GM18909 (cell line): ENCODE measurements at regions not wholly inside any gene's neighbourhood (a gene's known extent, or its start where the extent isn't known, plus 50 kb on each side); places are given as distances from the start of the nearest gene placed in this dataset.

Source experiments
- ATAC-seq: cut with Tn5 transposase; IDR thresholded peaks from one replicate; pipeline ENCODE4 v1.9.1; 2021; ENCODE audit warnings: mild to moderate bottlenecking; ENCODE audit not compliant: unreplicated experiment, poor library complexity

- peak; percentile 40 for ATAC-seq
These were observed 401.8 kb downstream of the SHQ1 start, which contains the start of gene RYBP for GRCh38 chr3:72446218-72447058. RYBP (minus strand) TSS chr3:72446621.

- no peak for ATAC-seq
These were observed 402.4 kb downstream of the SHQ1 start for GRCh38 chr3:72445827-72446217.

GRCh38 chr3:72444656-72445223 is 403.5 kb downstream of the SHQ1 start:
- ATAC-seq = no peak

GRCh38 chr3:72442759-72443158 is 405.5 kb downstream of the SHQ1 start:
- no peak for ATAC-seq

- no peak for ATAC-seq
These were observed 406.8 kb downstream of the SHQ1 start for GRCh38 chr3:72441284-72441994.

GRCh38 chr3:72440491-72440890 is 407.8 kb downstream of the SHQ1 start:
- ATAC-seq = no peak

DNA sequence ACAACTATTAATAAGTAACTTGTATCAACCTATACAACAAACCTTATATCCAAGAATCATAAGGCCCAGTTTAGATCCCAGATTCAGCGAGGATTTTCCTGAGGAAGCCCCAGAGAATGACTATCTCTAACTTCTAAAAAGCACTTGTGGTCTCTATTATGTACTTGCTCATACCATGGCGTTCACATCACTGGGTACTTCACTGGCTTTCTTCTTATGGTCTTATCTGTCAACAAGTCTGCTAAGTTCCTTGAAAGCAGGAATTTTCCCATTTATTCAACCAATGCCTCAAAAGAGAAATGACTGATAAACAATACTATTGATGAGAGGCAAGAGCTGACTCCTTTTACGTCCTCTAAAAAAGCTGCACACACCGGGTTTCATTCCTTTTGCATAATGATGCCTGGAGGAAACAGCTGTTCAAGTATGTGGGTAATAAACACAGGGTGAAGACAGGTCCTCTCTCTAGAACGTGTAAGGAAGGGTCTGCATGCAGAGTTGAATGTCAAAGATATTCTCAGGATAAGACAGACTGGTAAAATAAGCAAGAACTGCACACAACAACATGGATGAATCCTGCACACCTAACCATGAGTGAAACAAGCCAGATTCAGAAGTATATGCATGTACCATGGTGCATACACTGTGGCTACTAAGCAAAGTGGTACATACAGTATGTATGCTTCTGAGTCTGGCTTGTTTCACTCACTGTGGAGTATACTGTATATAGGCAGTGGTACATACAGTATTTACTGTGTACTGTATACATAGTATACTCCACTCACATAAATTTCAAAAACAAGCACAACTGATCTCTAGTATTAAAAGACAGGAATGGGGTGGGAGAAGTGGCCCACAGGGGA is 408.7 kb downstream of the SHQ1 start:
- peak; percentile 72 for ATAC-seq

- no peak for ATAC-seq
These were observed 410.4 kb downstream of the SHQ1 start for GRCh38 chr3:72437661-72438406.

DNA sequence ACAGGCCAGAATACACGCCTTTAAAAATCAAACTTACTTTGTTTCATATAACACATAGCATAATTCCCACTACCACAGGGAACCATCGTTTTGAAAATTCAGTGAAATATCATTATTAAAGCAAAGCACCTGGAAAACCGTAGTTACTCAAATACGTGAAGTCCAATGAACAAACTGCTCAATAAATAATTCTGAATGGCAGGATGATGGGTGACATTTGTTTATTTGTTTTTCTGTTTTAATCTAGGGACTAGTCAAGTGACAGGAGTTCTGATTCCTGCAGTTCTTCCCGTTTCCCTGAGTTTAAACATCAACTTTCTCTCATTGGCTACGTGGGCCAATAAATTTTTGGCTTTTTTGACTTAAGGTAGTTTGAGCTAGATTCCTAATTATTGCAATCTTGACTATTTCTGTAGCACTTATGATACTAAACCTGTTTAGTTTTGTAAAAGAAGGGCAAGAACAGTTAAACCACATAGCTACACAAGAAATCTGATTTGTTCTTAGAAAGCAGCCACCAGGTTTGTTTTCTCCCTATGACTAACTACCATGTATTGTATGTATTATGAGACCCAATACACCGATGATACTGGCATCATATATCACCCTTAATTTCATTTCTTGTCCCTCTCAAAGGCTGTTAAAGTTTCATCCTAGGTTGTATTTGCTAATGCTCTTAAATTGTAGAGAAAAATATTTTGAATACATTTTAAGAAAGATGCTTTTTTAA is 411.2 kb downstream of the SHQ1 start:
- ATAC-seq = no peak

DNA sequence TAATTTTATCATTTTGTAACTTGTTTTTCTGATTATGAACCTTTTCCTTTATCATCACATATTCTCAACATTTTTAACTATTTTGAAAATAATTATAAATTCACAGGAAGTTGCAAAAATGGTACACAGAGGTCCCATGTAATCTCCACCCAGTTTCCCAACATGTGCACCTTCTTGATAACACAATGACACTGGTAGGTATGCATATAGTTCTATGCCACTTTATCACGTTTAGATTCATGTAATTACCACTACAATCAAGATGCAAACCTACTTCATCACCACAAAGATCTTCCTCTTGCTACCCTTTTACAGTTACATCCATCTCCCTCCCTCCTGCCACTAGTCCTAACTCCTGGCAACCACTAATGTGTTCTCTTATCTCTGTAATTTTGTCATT is 413.9 kb downstream of the SHQ1 start:
- ATAC-seq = no peak

DNA sequence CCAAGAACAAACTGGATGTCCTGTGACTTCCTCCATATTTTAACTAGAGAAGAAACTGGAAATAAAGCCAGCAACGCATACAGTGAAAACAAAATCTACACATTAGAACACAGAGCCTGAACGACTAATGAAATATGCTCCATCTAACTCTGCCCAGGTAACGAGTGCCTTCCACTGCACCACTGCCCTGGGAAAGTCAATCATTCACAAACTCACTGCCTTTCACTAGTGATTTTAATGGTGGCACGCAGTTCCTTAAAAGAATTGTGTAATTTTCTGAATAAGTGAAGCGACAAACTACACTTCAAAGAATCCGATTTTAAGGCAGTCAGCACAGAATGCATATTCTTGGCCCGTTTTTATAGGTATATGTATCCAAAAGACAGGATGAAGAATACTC is 416.0 kb downstream of the SHQ1 start:
- no peak for ATAC-seq

DNA sequence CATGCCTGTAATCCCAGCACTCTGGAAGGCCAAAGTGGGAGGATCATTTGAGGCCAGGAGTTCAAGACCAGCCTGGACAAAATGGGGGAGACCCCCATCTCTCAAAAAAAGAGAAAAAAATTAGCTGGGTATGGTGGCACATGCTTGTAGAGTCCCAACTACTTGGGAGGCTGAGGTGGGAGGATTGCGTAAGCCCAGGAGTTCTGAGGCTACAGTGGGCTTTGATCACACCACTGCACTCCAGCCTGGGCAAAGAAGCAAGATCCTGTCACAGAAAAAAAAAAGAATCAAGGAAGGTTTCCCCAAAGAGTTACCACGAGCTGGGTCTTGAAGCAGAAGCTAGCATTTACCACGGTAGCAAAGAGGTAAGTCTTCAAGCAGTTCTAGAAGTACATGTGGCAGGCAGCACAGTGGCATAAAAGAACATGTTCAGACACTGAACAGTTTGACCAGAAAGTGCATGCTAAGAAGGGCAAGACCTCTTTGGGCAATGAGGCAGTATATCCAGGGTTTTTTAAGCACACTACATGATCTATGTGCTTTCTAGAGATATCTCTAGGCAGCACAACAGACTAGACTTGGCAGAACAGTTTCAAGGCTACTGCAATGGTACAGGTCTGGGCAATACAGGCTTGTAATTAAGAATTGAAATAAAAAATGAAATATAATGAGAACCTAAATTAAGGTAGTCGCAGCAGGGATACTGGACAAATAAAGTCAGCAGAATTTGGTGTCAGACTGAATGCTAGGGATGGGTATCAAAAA is 418.5 kb downstream of the SHQ1 start:
- ATAC-seq = no peak

DNA sequence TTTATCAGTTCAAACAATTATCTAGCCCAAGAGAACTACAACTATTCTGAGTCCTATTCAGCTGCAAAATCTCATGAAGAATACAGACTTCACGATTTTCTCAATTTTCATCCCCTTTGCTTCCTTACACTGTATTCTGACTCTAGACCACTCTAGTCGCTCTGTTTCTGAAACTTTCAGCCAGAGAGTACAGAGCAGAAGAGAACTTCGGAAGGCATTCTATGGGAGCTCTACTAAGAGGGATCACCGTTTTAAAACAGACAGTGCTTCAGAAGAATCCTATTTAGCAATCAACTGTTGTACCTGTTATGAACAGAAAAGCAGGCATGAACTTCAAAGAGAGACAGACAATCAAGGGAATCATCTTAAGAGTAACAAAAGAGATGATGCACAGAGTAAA is 419.4 kb downstream of the SHQ1 start:
- ATAC-seq = no peak

DNA sequence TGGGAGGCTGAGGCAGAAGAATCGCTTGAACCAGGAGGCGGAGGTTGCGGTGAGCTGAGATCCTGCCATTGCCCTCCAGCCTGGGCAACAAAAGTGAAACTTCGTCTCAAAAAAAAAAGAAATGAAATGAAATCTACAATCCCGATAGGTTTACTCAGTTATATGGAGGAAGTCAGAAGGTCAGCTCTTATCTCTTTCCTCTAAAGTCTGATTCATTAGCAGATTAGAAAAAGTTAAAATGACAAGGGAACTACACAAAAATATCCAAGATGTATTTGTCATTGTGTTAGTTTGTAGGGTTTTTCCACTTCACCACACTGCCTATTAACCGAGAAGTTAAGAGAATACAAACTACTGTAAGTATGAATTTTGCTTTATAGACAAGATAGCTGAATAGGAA is 420.6 kb downstream of the SHQ1 start:
- ATAC-seq = no peak

DNA sequence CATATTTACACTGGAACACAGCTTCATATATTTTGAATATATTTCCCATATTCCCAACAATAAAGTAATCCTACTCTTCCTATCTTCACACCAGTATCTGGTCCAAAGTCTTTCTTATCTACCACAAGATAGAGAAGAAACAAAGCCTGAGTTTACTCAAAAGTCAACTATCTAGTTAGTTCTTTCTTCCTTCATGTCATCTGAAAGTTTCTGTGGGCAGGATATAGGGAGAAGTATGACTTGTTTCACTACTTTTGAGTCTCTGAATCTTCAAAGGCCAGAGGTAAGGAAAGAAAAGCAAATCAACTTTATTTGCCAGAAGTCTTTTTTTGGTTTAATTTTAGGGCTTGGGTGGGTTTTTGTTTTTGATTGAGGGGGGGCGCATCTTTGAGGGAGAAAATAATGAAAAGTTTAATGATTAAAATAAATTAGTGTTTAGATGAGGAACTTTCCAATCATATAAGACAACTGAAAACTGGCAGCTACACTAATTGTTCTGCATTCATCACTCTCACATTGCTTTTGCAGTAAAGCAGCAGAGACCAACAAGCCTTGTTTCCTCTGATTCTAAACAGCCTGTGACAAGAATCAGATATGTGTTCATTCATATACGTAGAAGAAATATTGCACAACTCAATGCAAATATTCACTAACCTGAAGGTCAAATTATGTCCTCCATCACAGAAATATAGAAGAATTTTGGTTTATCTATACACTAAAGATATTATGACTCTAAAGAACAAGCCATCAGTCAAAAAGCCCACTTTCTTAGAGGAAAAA is 421.4 kb downstream of the SHQ1 start:
- ATAC-seq = peak; percentile 77

- ATAC-seq = no peak
These were observed 424.6 kb downstream of the SHQ1 start for GRCh38 chr3:72423643-72424042.

DNA sequence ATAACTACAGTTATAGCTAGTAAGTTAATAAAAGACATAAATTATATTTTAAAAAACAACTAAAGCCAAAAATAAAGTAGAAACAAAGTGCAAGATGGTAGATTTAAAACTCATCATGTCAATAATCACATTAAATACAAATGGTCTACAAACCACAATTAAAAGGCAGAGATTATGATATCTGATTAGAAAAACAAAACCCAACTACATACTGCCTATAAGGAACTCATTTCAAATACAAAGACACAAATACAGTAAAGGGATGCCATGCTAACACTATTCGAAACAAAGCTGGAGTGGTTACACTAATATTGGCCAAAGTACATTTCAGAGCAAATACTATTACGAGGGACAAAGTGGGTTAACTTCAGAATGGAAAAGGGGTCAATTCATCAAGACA is 426.5 kb downstream of the SHQ1 start:
- no peak for ATAC-seq

DNA sequence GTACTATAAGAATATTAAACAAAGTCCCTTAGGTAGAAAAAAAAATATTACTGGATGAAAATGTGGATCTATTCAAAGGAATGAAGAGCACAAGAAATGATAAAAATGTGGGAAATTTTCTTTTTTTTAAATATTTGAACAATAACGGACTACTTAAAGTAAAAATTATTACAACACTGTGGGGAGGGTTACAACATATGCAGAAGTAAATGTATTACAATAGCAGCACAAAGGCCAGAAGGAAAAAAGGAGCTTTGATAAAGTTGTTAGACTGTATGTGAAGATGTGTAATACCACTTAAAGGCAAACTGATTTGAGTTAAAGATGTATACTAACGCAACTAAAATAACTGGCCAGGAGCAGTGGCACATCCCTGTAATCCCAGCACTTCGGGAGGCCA is 427.1 kb downstream of the SHQ1 start:
- no peak for ATAC-seq
